Upper lobe of left lung (tissue), 4 donors: ENCODE measurements at regions not wholly inside any gene's neighbourhood (a gene's known extent, or its start where the extent isn't known, plus 50 kb on each side); places are given as distances from the start of the nearest gene placed in this dataset.

Experiments
- POLR2A ChIP-seq, 4 donors: fragments of 450-650 bp; IDR thresholded peaks; one replicate each; pipeline ENCODE4 v1.5.1; 2016 to 2017; ENCODE audit warnings: antibody characterized with exemption in 4 of 4, mild to moderate bottlenecking in 2 of 4
- POLR2AphosphoS5 ChIP-seq, 2 donors: sonication (generic); formaldehyde crosslinking; IDR thresholded peaks; one replicate each; pipeline ENCODE4 v1.5.1; 2017; ENCODE audit warnings: antibody characterized with exemption in 2 of 2
- TF ChIP-seq, protein P1 (sequence below), 6 experiments: fragments of 450-650 bp in 4 of 6; fragments of 200-600 bp in 2 of 6; sonication (generic) in 2 of 6; IDR thresholded peaks; one replicate each; pipeline ENCODE4 v1.5.1; 2016 to 2019; ENCODE audit warnings: antibody characterized with exemption in 6 of 6

DNA sequence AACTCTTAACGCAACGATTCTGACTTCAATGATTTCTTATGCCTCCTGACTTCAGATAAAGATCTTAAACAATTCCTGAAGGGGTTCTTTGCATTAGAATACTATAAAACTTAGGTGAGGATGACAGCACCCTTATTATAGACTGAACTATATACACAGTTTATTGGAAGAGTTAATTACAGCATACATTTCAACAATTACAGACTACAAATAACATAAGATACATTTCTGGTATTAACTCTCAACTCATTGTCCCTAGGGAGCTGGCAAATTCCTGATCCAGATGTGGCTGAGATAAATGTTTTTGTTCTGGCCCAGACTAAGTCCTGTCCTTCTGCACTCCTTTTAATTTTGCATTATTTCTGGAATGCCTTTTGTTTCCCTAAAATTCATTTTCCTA lies 155.5 kb upstream of the TMC3 start:
- TF ChIP-seq, protein P1, sequence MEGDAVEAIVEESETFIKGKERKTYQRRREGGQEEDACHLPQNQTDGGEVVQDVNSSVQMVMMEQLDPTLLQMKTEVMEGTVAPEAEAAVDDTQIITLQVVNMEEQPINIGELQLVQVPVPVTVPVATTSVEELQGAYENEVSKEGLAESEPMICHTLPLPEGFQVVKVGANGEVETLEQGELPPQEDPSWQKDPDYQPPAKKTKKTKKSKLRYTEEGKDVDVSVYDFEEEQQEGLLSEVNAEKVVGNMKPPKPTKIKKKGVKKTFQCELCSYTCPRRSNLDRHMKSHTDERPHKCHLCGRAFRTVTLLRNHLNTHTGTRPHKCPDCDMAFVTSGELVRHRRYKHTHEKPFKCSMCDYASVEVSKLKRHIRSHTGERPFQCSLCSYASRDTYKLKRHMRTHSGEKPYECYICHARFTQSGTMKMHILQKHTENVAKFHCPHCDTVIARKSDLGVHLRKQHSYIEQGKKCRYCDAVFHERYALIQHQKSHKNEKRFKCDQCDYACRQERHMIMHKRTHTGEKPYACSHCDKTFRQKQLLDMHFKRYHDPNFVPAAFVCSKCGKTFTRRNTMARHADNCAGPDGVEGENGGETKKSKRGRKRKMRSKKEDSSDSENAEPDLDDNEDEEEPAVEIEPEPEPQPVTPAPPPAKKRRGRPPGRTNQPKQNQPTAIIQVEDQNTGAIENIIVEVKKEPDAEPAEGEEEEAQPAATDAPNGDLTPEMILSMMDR (IDR thresholded peaks at IDR 0.05), result no peak
- TF ChIP-seq POLR2A (IDR thresholded peaks at IDR 0.05), result no peak
- TF ChIP-seq POLR2AphosphoS5 (IDR thresholded peaks at IDR 0.05), result no peak
